ENCODE measurements at regions not wholly inside any gene's neighbourhood (a gene's known extent, or its start where the extent isn't known, plus 50 kb on each side); places are given as distances from the start of the nearest gene placed in this dataset.

DNA sequence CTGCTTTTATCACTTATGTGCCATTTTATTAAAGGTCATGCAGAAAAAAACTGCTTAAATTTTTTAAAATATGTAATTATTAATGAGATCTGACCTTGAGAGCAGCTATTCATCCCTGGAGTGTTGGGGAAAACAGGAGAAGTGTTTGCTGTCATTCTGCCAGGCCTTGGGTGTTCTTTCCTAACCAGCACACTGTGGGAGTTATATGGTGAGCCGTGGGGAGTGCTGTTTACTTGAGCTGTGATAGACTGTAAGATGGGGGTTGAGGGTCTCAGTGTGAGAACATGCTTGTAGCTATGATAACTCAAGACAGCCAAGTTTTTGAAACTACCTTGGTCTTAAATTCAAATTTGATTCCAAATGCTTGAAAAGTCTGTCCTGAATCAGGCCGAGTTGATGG is 101.3 kb upstream of the ARHGAP28 start:
- CTCF ChIA-PET, result no interaction called here
- Histone ChIP-seq H3K4me1 (ENCODE audit: control insufficient read depth in 1 of 2, insufficient read depth in 2 of 2, low read length in 2 of 2) (no peaks in the 10 kb centered on the region), H3K9me2 (ENCODE audit: insufficient read depth) (no peaks in the 10 kb centered on the region), H3K4me2 (ENCODE audit: low read length) (no peak overlapping the region), H4K20me1 (ENCODE audit: insufficient read depth) (no peaks in the 10 kb centered on the region), H3K4me3 (replicated peaks in 1 of 2; ENCODE audit: low read depth in 1 of 2, low read length in 2 of 2) (no peak overlapping the region), H3K36me3 (ENCODE audit: control insufficient read depth in 1 of 2, insufficient read depth in 2 of 2, low read length in 2 of 2) (no peaks in the 10 kb centered on the region), H2AFZ (ENCODE audit: low read depth, low read length, poor library complexity, severe bottlenecking) (no peak overlapping the region), H3K9me3 (ENCODE audit: control insufficient read depth in 1 of 2, insufficient read depth in 1 of 2, low read depth in 1 of 2, low read length in 2 of 2) (peaks cover 6 to 23% of the 10 kb centered on the region in 2 experiments; a peak in 2 of 4 replicates), H3K27ac (ENCODE audit: low read depth, low read length) (no peak overlapping the region), H3K9ac (ENCODE audit: low read length) (no peak overlapping the region), H3K27me3 (ENCODE audit: insufficient read depth, low read length) (no peaks in the 10 kb centered on the region), H3K79me2 (ENCODE audit: insufficient read depth, low read length) (no peaks in the 10 kb centered on the region)
- RAD21 ChIA-PET (ENCODE audit: low non-redundant PET in 1 of 2, low total read pairs in 2 of 2, uncharacterized antibody in 2 of 2, unreplicated experiment in 2 of 2), result no interaction called here
- ATAC-seq, result no peak
- intact Hi-C loops (cut with micrococcal nuclease), result no loop called here
- no TSS peak for BruUV-seq (replicated peaks)
- TF ChIP-seq SP1 (IDR thresholded peaks at IDR 0.05; ENCODE audit: low read depth), result no peak
- no peak for TF ChIP-seq RAD21 (IDR thresholded peaks at IDR 0.05; ENCODE audit: low read depth)
- no peak for TF ChIP-seq ATF3 (IDR thresholded peaks at IDR 0.05)
- no peak for TF ChIP-seq EZH2 (IDR thresholded peaks at IDR 0.05)
- TF ChIP-seq, protein P1, sequence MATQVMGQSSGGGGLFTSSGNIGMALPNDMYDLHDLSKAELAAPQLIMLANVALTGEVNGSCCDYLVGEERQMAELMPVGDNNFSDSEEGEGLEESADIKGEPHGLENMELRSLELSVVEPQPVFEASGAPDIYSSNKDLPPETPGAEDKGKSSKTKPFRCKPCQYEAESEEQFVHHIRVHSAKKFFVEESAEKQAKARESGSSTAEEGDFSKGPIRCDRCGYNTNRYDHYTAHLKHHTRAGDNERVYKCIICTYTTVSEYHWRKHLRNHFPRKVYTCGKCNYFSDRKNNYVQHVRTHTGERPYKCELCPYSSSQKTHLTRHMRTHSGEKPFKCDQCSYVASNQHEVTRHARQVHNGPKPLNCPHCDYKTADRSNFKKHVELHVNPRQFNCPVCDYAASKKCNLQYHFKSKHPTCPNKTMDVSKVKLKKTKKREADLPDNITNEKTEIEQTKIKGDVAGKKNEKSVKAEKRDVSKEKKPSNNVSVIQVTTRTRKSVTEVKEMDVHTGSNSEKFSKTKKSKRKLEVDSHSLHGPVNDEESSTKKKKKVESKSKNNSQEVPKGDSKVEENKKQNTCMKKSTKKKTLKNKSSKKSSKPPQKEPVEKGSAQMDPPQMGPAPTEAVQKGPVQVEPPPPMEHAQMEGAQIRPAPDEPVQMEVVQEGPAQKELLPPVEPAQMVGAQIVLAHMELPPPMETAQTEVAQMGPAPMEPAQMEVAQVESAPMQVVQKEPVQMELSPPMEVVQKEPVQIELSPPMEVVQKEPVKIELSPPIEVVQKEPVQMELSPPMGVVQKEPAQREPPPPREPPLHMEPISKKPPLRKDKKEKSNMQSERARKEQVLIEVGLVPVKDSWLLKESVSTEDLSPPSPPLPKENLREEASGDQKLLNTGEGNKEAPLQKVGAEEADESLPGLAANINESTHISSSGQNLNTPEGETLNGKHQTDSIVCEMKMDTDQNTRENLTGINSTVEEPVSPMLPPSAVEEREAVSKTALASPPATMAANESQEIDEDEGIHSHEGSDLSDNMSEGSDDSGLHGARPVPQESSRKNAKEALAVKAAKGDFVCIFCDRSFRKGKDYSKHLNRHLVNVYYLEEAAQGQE (IDR thresholded peaks at IDR 0.05; ENCODE audit: low read depth), result no peak
- no peak for TF ChIP-seq POLR2AphosphoS5 (IDR thresholded peaks at IDR 0.05; ENCODE audit: low read depth, low read length)
- no peak for TF ChIP-seq TCF7L2 (IDR thresholded peaks at IDR 0.05; ENCODE audit: borderline replicate concordance, extremely low read depth, insufficient read depth, insufficient read length)
- TF ChIP-seq ZFX (IDR thresholded peaks at IDR 0.05), result no peak
- no peak for TF ChIP-seq CEBPB (IDR thresholded peaks at IDR 0.05; ENCODE audit: low read depth)
- TF ChIP-seq EGR1 (IDR thresholded peaks at IDR 0.05; ENCODE audit: low read depth), result no peak
- no peak for TF ChIP-seq SRF (IDR thresholded peaks at IDR 0.05; ENCODE audit: low read depth)
- DNase-seq (ENCODE audit: low read depth, low spot score), result no peak
- POLR2A ChIA-PET, result no interaction called here
